Lower leg skin (tissue), 4 donors: ENCODE measurements at regions not wholly inside any gene's neighbourhood (a gene's known extent, or its start where the extent isn't known, plus 50 kb on each side); places are given as distances from the start of the nearest gene placed in this dataset.

Experiments
- DNase-seq, 2 donors: peaks; one replicate each; pipeline ENCODE4 v3.0.0-alpha.2; 2019; ENCODE audit warnings: low spot score in 2 of 2
- H3K4me3 ChIP-seq: fragments of 200-600 bp; sonication (generic); 2 replicates; pipeline ENCODE4 v1.5.1; 2017; ENCODE audit warnings: mild to moderate bottlenecking, low read depth; ENCODE audit not compliant: poor library complexity, severe bottlenecking
- POLR2A ChIP-seq, 2 donors: fragments of 450-650 bp; IDR thresholded peaks; one replicate each; pipeline ENCODE4 v1.6.1; 2016 to 2017; ENCODE audit warnings: antibody characterized with exemption in 2 of 2, mild to moderate bottlenecking in 1 of 2, moderate library complexity in 1 of 2
- WGBS, 2 donors: methylation state at CpG; one replicate each; pipeline ENCODE4 v1.1.5; 2018; 5-methylcytosine and 5-hydroxymethylcytosine counted together
- intact Hi-C: fragments of 100-400 bp; cut with DNase I; formaldehyde crosslinking; loops from one replicate; pipeline ENCODE4 v1.15.0; 2023; ENCODE audit warnings: low total_unique reads
- TF ChIP-seq, protein P1 (sequence below), 3 donors: fragments of 450-650 bp; IDR thresholded peaks; one replicate each; pipeline ENCODE4 v1.5.1; 2016; ENCODE audit warnings: antibody characterized with exemption in 3 of 3, mild to moderate bottlenecking in 3 of 3, moderate library complexity in 2 of 3

DNA sequence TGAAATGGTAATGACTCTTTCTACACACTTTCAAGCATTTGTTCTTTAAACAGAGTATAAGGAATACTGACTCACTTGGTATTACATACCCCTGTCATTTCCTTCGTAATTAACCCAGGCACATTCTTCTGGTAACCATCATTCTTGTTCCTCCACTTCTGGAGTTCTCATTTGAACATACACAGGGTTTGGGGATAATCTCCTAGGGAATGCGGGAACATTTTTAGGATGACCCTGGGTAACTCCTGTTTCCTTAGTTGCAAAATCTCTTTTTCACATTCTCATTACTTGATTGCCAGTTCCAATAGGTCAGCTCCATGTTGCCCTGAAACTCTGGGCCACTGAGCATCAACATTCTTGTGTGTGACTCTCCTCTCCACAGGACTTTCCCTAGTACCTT lies 51.5 kb upstream of the E2F3 start:
- TF ChIP-seq POLR2A (IDR thresholded peaks at IDR 0.05) = no peak
- TF ChIP-seq, protein P1, sequence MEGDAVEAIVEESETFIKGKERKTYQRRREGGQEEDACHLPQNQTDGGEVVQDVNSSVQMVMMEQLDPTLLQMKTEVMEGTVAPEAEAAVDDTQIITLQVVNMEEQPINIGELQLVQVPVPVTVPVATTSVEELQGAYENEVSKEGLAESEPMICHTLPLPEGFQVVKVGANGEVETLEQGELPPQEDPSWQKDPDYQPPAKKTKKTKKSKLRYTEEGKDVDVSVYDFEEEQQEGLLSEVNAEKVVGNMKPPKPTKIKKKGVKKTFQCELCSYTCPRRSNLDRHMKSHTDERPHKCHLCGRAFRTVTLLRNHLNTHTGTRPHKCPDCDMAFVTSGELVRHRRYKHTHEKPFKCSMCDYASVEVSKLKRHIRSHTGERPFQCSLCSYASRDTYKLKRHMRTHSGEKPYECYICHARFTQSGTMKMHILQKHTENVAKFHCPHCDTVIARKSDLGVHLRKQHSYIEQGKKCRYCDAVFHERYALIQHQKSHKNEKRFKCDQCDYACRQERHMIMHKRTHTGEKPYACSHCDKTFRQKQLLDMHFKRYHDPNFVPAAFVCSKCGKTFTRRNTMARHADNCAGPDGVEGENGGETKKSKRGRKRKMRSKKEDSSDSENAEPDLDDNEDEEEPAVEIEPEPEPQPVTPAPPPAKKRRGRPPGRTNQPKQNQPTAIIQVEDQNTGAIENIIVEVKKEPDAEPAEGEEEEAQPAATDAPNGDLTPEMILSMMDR (IDR thresholded peaks at IDR 0.05) = no peak
- WGBS, 2 donors = 78 to 89% methylated on average over 2 of the region's 2 CpGs
- intact Hi-C loops = no loop called here
- no peak for DNase-seq
- H3K4me3 ChIP-seq = no peak overlapping the region

DNA sequence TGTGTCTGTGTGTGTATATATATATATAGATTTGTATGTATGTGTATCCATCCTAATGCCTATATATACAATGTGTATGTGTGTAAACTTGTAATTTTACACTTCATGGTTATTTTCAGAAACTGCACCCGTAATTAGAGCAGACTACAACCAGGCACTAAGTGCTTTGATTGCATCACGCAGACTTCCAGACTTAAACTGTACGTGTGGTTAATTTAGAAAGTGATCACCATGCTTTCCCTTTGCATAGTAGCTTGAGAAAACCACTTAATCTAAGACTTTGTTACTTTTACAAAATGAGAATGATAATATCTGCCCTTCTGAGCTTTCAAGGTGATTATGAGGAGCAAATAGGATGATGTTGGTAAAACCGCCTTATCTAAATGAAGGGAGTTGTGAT lies 50.1 kb upstream of the E2F3 start:
- intact Hi-C loops = no loop called here
- DNase-seq = no peak
- WGBS, 2 donors = 85 to 86% methylated on average over 4 of the region's 4 CpGs
- no peak overlapping the region for H3K4me3 ChIP-seq
- no peak for TF ChIP-seq POLR2A (IDR thresholded peaks at IDR 0.05)
- TF ChIP-seq, protein P1 (IDR thresholded peaks at IDR 0.05) = no peak
